HG02884 (cell line): ENCODE measurements at regions not wholly inside any gene's neighbourhood (a gene's known extent, or its start where the extent isn't known, plus 50 kb on each side); places are given as distances from the start of the nearest gene placed in this dataset.

ENCODE experiments used
- ATAC-seq: cut with Tn5 transposase; IDR thresholded peaks from one replicate; pipeline ENCODE4 v1.9.1; 2021; ENCODE audit warnings: mild to moderate bottlenecking, moderate library complexity; ENCODE audit not compliant: unreplicated experiment

DNA sequence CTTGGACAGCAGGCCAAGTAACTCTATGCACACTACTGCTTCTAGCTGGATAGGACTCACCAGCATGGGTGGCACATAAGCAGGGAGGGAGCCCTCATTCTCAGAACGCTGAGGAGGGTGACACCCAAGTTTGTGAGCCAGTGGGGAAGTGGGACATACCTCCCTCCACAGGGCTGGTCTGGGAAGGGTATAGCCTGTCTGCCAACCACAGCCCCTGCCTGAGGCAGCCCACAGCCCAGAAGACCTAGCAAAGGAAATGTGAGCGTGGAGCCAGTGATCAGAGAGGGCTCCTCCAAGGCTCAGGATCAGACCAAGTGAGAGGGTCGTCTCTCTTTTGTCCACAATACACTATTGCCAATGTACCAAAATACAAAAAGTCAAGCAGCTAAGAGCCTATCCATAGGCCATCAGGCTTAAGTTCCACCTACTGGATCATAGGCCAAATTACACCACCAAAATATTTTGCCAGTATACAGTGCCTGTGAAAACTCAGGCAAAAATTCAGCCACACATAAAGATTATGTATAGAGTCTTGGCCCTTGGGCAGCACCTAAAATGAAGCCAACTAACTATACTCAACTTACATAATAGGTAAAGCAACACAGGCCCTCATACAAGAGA, 1203.1 kb downstream of the PCDH18 start:
- ATAC-seq: no peak

DNA sequence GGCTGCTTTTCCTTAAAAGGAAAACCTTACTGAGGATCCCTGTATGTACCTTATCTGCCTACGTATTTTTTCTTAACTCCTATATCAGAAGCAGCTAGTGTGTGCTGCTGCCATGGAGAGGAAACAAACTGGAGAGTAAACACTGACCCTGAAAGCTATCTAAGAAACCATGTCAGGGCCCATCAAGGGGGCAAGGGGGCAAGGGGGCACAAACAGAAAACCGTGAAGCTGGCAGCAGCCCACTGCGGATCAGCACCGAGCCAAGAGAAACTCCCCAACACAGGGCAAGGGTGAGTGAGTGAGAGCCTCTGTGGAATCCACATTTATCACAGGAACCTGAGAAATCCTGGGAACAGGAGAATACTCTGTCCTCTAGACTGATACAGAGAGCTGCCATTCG, 1204.2 kb downstream of the PCDH18 start:
- no peak for ATAC-seq

DNA sequence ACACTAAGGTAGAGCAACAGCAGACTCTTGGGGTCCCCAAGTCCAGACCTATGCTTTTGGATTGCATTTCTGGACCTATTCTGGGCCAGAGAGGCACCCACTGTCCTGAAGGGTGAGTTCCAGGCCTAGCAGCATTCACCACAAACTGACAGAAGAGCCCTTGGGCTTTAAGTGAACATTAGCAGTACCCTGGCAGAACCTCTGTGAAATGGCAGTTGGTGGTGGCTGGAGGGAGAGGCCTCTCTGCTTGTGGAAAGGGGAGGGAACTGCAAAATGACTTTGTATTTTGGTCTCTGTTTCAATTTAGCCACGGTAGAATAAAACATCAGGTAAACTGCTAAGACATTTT, 1211.9 kb downstream of the PCDH18 start:
- no peak for ATAC-seq

- ATAC-seq: no peak
Observed at GRCh38 chr4:136319789-136320464, 1212.4 kb downstream of the PCDH18 start.

DNA sequence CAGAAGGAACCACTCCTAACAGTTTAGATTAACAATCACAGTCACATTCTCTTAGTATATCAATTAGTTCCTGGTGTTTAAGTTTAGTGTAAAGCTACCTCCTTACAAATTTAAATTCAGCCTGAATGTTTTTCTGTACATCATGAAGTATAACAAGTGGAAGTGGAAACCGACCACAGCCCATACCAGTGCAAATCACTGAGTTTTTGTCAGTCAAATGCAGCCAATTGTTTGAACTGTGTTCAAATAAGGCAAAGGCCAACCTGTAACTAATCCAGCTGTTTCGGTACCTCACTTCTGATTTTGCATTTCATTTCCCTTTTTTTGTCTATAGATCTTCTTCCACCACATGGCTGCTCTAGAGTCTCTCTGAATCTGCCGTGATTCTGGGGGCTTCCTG, 1215.3 kb downstream of the PCDH18 start:
- ATAC-seq: no peak

GRCh38 chr4:136314686-136315085, 1217.6 kb downstream of the PCDH18 start:
- no peak for ATAC-seq

DNA sequence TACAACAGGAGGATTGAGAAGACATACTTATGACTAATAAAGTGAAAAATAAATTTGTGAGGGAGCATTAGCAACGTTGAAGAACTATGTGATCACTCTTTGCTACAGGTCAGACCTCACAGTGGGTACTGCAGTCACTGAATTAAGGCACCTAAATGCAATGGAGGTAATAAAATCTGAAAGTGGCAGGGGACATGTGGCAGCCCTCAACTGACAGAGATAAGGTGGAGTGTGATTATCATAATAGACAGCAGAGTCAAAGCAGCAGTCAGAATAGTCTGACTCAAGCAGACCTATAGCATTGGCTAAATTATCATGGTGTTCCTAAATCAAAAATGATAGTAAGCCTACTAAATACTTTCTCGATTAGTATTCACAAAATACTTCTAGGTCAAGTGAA, 1220.5 kb downstream of the PCDH18 start:
- ATAC-seq: no peak

GRCh38 chr4:136307765-136308164, 1224.5 kb downstream of the PCDH18 start:
- no peak for ATAC-seq

GRCh38 chr4:136306361-136306760, 1225.9 kb downstream of the PCDH18 start:
- no peak for ATAC-seq

DNA sequence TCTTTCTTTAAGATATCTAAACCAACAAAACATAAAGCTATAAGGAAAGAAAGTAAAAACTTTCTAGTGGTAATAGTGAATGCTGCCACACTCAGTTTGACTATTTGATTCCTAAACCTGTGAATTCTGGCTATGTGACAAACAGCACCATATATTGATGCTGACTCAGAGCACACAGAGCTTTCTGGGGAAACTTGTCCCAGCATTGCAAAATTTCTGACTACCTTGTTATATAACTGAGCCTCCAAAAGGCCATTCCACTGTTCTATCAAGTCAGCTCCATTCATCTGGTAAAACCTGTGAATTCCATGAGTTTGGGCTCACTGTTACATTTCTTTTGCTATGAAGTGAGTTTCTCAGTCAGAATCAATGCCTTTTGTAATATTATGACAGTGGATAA, 1229.7 kb downstream of the PCDH18 start:
- ATAC-seq: no peak

DNA sequence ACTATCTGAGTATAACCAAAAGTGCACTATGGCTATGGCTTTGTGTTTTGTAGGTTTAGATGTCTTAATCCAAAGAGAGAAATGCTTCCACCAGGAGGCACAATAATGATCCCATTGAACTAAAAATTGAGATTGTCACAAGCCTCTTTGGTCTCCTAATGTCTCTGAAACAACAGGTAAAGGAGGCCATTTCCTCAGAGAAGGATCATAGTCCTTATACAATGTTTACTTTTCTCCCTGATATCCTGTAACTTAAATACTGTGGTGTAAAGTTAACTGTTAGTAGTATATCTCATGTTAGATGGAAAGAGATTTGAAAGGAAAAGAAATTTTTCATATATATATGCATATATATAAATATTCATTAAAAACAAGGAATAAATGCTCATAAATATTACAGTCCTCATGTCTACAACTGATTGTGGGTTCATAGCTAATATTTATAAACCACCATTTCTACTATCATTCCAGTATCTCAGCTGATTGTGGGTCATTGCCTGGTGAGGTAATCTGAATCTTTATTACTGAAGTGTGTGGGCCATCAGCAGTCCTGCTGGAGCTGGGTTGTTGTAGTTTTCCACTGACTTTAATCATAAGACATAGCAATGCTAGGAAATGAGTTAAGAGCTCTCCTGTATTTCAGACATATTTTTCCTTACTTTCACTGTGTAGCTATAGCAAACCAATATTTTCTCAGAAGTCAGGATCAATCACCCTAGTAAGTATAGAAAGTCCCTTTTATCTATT, 1230.4 kb downstream of the PCDH18 start:
- ATAC-seq: no peak

GRCh38 chr4:136283977-136284376, 1248.3 kb downstream of the PCDH18 start:
- no peak for ATAC-seq

- no peak for ATAC-seq
Observed at GRCh38 chr4:136281889-136282288, 1250.4 kb downstream of the PCDH18 start.

- ATAC-seq: no peak
Observed at GRCh38 chr4:136281307-136281706, 1251.0 kb downstream of the PCDH18 start.

GRCh38 chr4:136277741-136278140, 1254.6 kb downstream of the PCDH18 start:
- no peak for ATAC-seq

DNA sequence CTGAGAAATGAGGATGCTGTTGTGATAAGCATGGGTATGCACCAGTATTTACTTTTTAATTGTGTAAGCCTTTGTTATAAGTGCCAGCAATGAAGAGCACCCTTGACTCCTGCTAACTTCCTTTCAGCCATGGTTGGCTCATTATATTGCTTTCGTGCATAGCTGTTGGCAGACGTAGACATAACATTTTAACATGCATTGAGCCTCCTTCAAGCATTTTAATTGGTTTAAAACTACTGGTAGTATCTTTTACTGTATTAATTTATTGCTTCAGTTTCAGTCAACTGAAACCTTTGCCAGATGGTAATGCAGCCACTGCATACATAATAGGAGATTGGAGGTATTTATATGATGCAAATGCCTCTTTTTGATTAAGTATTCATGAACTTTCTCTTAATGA, 1285.4 kb downstream of the PCDH18 start:
- ATAC-seq: no peak

DNA sequence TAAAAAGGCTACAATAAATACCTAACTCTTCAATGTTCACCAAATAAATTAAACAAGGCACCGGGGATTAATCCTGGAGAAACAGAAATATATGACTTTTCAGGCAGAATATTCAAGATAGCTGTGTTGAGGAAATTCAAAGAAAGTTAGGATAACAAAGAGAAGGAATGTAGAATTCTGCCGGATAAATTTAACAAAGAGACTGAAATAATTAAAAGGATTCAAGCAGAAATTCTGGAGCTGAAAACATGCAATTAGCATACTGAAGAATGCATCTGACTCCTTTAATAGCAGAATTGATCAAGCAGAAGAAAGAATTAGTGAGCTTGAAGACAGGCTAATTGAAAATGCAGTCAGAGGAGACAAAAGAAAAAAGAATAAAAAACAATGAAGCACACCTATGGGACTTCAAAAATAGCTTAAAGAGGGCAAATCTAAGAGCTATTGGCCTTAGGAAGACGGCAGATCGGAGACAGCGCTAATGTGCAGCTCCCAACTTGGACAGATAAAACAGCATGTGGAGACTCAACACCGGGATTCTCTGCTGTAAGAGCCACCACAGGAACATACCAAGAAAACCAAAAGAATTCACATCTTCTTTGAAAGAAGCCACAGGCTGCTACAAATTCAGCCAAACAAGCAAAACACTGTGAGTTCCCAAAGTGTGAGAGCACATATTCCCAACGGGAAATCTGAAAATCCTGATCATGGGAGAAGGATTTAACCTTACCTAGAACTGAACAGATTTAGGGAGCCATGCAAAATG, 1290.9 kb downstream of the PCDH18 start:
- no peak for ATAC-seq

- no peak for ATAC-seq
Observed at GRCh38 chr4:136227315-136227714, 1305.0 kb downstream of the PCDH18 start.

GRCh38 chr4:136219592-136220125, 1312.6 kb downstream of the PCDH18 start:
- no peak for ATAC-seq

- no peak for ATAC-seq
Observed at GRCh38 chr4:136203199-136203598, 1329.1 kb downstream of the PCDH18 start.

DNA sequence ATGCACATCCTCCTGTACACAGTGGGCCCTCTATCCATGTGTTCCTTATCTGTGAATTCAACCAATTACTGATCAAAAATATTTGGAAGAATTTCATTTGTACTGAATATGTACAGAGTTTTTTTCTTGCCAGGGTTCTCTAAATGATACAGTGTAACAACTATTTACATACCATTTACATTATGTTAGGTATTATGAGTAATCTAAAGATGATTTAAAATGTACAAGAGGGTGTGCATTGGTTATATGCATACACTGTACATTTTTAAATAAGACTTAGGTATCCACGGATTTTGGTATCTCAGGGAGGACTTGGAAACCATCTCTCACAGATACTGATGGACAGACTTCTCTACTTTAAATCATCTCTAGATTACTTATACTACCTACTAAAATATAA, 1333.9 kb downstream of the PCDH18 start:
- ATAC-seq: no peak
